Activated naive CD8-positive, alpha-beta T cell treated with anti-CD3 and anti-CD28 coated beads, Interleukin-2, amount 50 U/mL, for 16 hours (primary cell): ENCODE measurements at regions not wholly inside any gene's neighbourhood (a gene's known extent, or its start where the extent isn't known, plus 50 kb on each side); places are given as distances from the start of the nearest gene placed in this dataset.
"Not testable (repeated sequence)": the region's sequence is repeated elsewhere in the genome, so short reads cannot be mapped to it uniquely, and the experiment has no call there.

ENCODE experiments used
- DNase-seq: peaks from one replicate; pipeline ENCODE4 v3.0.0-alpha.2; 2020; ENCODE audit warnings: low read depth, low spot score

DNA sequence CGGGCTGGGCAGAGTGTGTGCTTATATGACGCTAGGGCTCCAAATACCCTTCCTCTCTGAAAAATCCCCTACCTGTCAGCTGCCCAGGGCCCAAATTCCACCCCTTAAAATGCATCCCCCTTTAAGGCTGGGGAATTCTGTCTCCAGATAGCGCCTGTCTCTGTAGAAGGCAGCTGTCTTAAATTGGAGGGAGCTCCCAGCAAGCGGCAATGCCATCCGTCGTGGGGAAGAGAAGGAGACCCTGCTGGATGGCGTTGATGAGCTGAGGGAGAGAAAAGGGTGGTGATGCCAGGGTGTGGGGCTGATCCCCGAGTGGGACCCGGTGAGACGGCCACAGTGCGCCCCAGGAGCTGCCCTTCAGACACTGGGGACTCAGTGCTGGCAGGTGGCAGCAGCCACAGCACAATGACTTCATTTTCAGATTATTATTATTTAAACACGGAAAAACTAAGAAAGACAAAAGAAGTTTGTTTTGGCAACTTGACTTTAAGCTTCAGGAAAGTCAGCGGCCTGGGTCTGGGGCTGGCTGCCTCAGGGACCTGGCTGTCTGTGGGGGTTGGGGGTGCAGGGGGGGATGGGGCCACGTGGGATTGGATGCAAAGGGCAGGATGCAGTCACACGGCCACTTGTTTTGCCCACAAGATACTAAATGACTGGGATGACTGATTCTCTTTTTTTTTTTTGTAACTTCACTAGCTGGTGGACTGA, 152.8 kb downstream of the TFCP2L1 start:
- DNase-seq, result no peak

- DNase-seq, result no peak
These were observed 152.3 kb downstream of the TFCP2L1 start for GRCh38 chr2:121132762-121133107.

GRCh38 chr2:121133551-121134319, 151.3 kb downstream of the TFCP2L1 start:
- DNase-seq, result no peak

GRCh38 chr2:121134728-121135127, 150.3 kb downstream of the TFCP2L1 start:
- DNase-seq, result no peak

GRCh38 chr2:121135168-121135853, 149.7 kb downstream of the TFCP2L1 start:
- no peak for DNase-seq

DNA sequence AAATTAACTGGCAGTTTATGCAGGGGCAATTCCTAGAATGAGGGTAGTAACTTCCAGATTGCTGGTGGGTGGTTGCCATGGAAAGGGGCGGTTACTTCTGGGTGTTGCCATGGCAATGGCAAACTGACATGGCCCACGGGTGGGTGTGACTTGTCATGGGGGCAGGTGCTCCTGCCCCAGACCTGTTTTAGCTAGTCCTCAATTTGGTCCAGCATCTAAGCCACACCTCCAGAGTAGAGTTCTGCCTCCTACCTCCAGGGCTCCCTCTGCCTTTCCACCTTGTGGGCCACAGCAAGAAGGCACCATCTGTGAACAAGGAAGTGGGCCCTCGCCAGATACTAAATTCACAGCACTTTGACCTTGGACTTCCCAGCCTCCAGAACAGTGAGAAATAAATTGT, 148.7 kb downstream of the TFCP2L1 start:
- DNase-seq, result no peak

- no peak for DNase-seq
These were observed 147.4 kb downstream of the TFCP2L1 start for GRCh38 chr2:121137571-121137970.

DNA sequence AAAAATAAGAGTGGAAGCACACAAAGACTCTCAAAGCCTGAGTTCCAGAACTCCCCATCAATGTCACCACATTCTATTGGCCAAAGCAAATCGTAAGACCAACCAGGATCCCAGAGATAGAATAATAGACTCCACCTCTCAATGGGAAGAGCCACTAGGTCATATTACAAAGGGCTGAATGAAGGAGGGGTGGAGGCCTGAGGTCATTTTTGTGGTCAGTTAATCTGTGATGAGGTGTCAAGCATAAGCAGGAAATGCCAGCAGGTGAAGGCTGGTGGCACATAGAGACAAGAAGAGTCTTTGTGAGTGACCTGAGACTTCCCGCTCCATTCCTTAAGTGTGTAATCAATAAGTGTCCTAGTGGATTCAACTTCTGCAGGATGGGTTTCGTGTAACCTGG, 144.3 kb downstream of the TFCP2L1 start:
- DNase-seq, result no peak

DNA sequence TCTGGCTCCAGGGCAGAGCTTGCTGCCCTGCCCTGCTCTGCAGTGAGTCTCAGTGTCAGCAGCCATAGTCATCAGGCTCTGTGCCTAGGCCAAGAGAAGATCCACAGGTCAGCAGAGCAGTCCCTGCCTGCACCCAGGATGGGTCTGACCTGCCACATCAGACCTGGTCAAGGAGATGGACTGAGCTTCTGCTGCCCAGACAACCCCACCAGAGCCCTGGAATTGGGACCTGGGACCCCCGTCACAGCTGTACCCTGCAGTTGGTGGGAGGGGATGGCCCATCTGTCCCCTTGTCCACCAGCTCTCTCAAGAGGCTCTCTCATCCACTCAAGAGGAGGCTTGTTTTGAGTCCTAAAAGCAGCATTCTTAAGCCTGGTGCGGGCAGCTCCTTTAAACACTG, 142.6 kb downstream of the TFCP2L1 start:
- no peak for DNase-seq

DNA sequence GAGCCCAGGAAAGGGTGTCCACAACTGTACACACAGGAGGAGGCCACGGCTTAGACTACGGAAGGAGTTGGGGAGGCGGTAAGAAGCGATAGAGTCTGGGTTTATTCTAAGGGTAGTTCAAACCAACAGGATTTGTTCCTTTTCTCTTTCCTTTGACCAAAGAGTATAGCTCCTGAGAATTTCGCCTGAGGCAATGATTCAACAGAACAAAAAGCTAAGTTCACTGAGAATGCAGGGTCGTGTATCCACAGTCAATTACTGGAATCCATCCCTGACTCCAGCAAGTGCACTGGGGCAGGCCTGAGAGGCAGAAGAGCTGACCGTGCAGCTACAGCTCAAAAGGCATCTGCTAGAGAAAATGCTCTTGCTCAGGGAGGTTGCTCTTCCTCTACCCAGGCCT, 140.9 kb downstream of the TFCP2L1 start:
- DNase-seq, result no peak

- DNase-seq, result no peak
These were observed 138.4 kb downstream of the TFCP2L1 start for GRCh38 chr2:121146630-121147029.

GRCh38 chr2:121147766-121148165, 137.2 kb downstream of the TFCP2L1 start:
- DNase-seq, result no peak

- no peak for DNase-seq
These were observed 136.5 kb downstream of the TFCP2L1 start for GRCh38 chr2:121148481-121148880.

- no peak for DNase-seq
These were observed 135.6 kb downstream of the TFCP2L1 start for GRCh38 chr2:121149384-121149783.

DNA sequence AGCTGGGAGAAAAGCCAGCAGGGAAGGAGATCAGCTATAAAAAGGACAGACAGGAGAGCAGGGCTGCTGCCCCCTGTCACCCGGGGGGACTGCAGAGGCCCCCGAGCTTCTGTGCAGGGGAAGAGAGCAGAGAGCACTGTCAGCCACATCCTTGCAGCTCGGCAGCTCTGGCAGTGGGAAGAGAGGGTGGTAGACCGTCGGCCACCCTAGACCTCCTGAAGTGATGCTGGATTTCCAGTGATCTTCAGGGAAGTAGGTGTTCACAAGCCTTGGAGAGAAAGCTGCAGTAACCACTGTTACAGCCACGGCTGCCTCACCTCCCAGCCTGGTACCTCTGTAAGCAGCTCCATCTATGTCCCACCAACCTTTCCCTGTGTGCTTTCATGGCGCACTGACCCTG, 134.9 kb downstream of the TFCP2L1 start:
- no peak for DNase-seq

GRCh38 chr2:121150713-121151112, 134.3 kb downstream of the TFCP2L1 start:
- DNase-seq, result no peak

- DNase-seq, result no peak
These were observed 133.5 kb downstream of the TFCP2L1 start for GRCh38 chr2:121151311-121152109.

- DNase-seq, result no peak
These were observed 132.1 kb downstream of the TFCP2L1 start for GRCh38 chr2:121152861-121153260.

DNA sequence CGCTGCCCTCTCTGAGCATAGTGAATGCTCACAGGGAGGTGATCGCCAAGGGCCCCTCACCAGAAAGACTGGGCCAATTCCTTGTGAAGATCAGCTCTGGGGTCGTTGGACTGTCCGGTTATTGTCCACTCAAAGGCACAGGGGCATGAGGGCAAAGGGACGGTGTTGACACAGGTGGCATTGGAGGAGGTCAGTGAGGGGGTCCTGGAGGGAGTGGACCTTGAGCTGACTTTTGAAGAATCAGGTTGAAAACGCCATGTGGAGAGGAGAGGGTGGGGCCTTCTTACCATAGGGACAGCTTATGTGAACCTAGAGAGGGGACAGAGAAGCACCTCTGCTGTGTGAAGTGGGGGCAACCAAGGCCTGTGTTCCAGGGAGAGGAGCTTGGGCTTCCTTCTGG, 131.5 kb downstream of the TFCP2L1 start:
- DNase-seq, result no peak

- DNase-seq, result no peak
These were observed 129.4 kb downstream of the TFCP2L1 start for GRCh38 chr2:121155502-121156056.

- DNase-seq, result not testable (repeated sequence)
These were observed 127.5 kb downstream of the TFCP2L1 start for GRCh38 chr2:121157481-121157880.
